ENCODE measurements at regions not wholly inside any gene's neighbourhood (a gene's known extent, or its start where the extent isn't known, plus 50 kb on each side); places are given as distances from the start of the nearest gene placed in this dataset.

GRCh38 chr3:76010252-76010651 is 224.9 kb upstream of the ZNF717 start:
- TF ChIP-seq CTCF (conservative IDR thresholded peaks at IDR 0.05) (no peak), EZH2 (IDR thresholded peaks at IDR 0.05; ENCODE audit: low read depth) (no peak)

Data from PC-9 (cell line).